H1 (cell line): ENCODE measurements at regions not wholly inside any gene's neighbourhood (a gene's known extent, or its start where the extent isn't known, plus 50 kb on each side); places are given as distances from the start of the nearest gene placed in this dataset.

Experiments
- CTCF ChIA-PET: fragments of 300-600 bp; sonication (Branson Sonifier 250); formaldehyde crosslinking; loops from one replicate; lab custom pipeline; 2021; ENCODE audit not compliant: partially characterized antibody; lab: Charles Lee
- POLR2A ChIA-PET: fragments of 300-600 bp; sonication (Branson Sonifier 250); formaldehyde crosslinking; loops from one replicate; lab custom pipeline; 2021; ENCODE audit warnings: inconsistent platforms; ENCODE audit not compliant: partially characterized antibody; lab: Charles Lee
- DNase-seq, 2 experiments: peaks; one replicate each; pipeline versions ENCODE4 v3.0.0 to v3.0.0-alpha.2; 2010 to 2022; ENCODE audit warnings: low spot score in 2 of 2, low read depth in 1 of 2, mixed read lengths in 1 of 2
- FAIRE-seq: peaks from 2 replicates; lab custom pipeline; 2011; peaks lifted over from hg19 to GRCh38; lab: Jason Lieb, UNC
- H2AFZ ChIP-seq: 2 replicates; pipeline ENCODE4 v1.8.1; 2012; ENCODE audit warnings: low read length, inconsistent platforms
- H2AK5ac ChIP-seq: 2 replicates; pipeline ENCODE4 v1.6.1; 2013; ENCODE audit warnings: low read depth, low read length
- H2BK120ac ChIP-seq: replicated peaks from 2 replicates; pipeline ENCODE3; 2013; ENCODE audit warnings: low read depth, low read length, inconsistent platforms
- H2BK12ac ChIP-seq: 2 replicates; pipeline ENCODE4 v1.6.1; 2013; ENCODE audit warnings: low read depth, low read length
- H2BK15ac ChIP-seq: 2 replicates; pipeline ENCODE4 v1.6.1; 2013; ENCODE audit warnings: low read length
- H2BK20ac ChIP-seq: 2 replicates; pipeline ENCODE4 v1.6.1; 2013; ENCODE audit warnings: low read length
- H2BK5ac ChIP-seq: 2 replicates; pipeline ENCODE4 v1.6.1; 2013; ENCODE audit warnings: low read depth, low read length
- H3K14ac ChIP-seq: 2 replicates; pipeline ENCODE4 v1.6.1; 2013; ENCODE audit warnings: inconsistent platforms; ENCODE audit not compliant: insufficient read length
- H3K18ac ChIP-seq: 2 replicates; pipeline ENCODE4 v1.6.1; 2013; ENCODE audit warnings: low read length; ENCODE audit errors: extremely low read depth
- H3K23ac ChIP-seq: 2 replicates; pipeline ENCODE4 v1.6.1; 2013; ENCODE audit warnings: inconsistent platforms; ENCODE audit not compliant: insufficient read length
- H3K23me2 ChIP-seq: 2 replicates; pipeline ENCODE4 v1.6.1; 2013; ENCODE audit warnings: low read depth, low read length
- H3K27ac ChIP-seq: 2 replicates; pipeline ENCODE4 v1.6.1; 2011; ENCODE audit warnings: low read depth, low read length, inconsistent platforms
- H3K27me3 ChIP-seq, 4 experiments: replicated peaks in 1 of 4; 1 replicate in 1 of 4; 2 replicates in 3 of 4; pipeline versions ENCODE4 v1.6.1 to v1.8.1; 2011 to 2013; ENCODE audit warnings: low read length in 3 of 4, mild to moderate bottlenecking in 3 of 4, inconsistent platforms in 2 of 4, mixed read lengths in 2 of 4, moderate library complexity in 1 of 4; ENCODE audit not compliant: control insufficient read depth in 3 of 4, insufficient read depth in 3 of 4; ENCODE audit errors: extremely low read depth in 1 of 4
- H3K36me3 ChIP-seq, 4 experiments: 2 replicates each; pipeline versions ENCODE4 v1.6.1 to v1.8.1; 2011 to 2013; ENCODE audit warnings: mild to moderate bottlenecking in 4 of 4, low read length in 3 of 4, moderate library complexity in 2 of 4, control low read depth in 1 of 4, inconsistent platforms in 1 of 4; ENCODE audit not compliant: insufficient read depth in 4 of 4, control insufficient read depth in 2 of 4
- H3K4ac ChIP-seq: replicated peaks from 2 replicates; pipeline ENCODE3; 2013; ENCODE audit warnings: low read length, low read depth, mixed read lengths, inconsistent platforms; ENCODE audit not compliant: insufficient read length
- H3K4me1 ChIP-seq, 4 experiments: replicated peaks in 1 of 4; 1 replicate in 1 of 4; 2 replicates in 3 of 4; pipeline versions ENCODE4 v1.6.1 to v1.8.1; 2011 to 2013; ENCODE audit warnings: low read length in 3 of 4, inconsistent platforms in 2 of 4, mixed read lengths in 1 of 4; ENCODE audit not compliant: insufficient read depth in 4 of 4, control insufficient read depth in 3 of 4
- H3K4me2 ChIP-seq, 2 experiments: 2 replicates each; pipeline versions ENCODE4 v1.6.1 to v1.8.1; 2011 to 2013; ENCODE audit warnings: low read depth in 2 of 2, low read length in 2 of 2, control low read depth in 1 of 2, inconsistent platforms in 1 of 2, mild to moderate bottlenecking in 1 of 2; ENCODE audit not compliant: insufficient read depth in 1 of 2
- H3K4me3 ChIP-seq, 4 experiments: fragments of 200-600, 300-600 bp in 1 of 4; sonication (generic), shearing (Covaris generic), sonication (Bioruptor Twin) in 1 of 4; 2 replicates each; pipeline versions ENCODE4 v1.5.1 to v1.8.1; 2011 to 2016; ENCODE audit warnings: low read length in 4 of 4, low read depth in 3 of 4, control low read depth in 2 of 4, inconsistent platforms in 2 of 4, mild to moderate bottlenecking in 2 of 4, mixed read lengths in 1 of 4, moderate library complexity in 1 of 4; ENCODE audit not compliant: insufficient read depth in 2 of 4; ENCODE audit errors: extremely low read depth in 1 of 4
- H3K56ac ChIP-seq: replicated peaks from 2 replicates; pipeline ENCODE3; 2013; ENCODE audit warnings: low read depth, mild to moderate bottlenecking, mixed read lengths, low read length, inconsistent platforms; ENCODE audit not compliant: insufficient read length
- H3K79me1 ChIP-seq: 2 replicates; pipeline ENCODE4 v1.6.1; 2013; ENCODE audit warnings: low read depth, low read length, control low read depth
- H3K79me2 ChIP-seq, 2 experiments: 2 replicates each; pipeline versions ENCODE4 v1.6.1 to v1.8.1; 2012 to 2013; ENCODE audit warnings: low read length in 2 of 2, mild to moderate bottlenecking in 2 of 2, inconsistent platforms in 1 of 2; ENCODE audit not compliant: insufficient read depth in 2 of 2, control insufficient read depth in 1 of 2
- H3K9ac ChIP-seq, 4 experiments: replicated peaks in 1 of 4; 1 replicate in 1 of 4; 2 replicates in 3 of 4; pipeline versions ENCODE4 v1.6.1 to v1.8.1; 2011 to 2013; ENCODE audit warnings: low read depth in 3 of 4, low read length in 3 of 4, control low read depth in 2 of 4, mild to moderate bottlenecking in 2 of 4, moderate library complexity in 2 of 4, inconsistent platforms in 1 of 4; ENCODE audit errors: extremely low read depth in 1 of 4
- H3K9me3 ChIP-seq, 2 experiments: 2 replicates each; pipeline versions ENCODE4 v1.6.1 to v1.8.1; 2012 to 2013; ENCODE audit warnings: mild to moderate bottlenecking in 2 of 2, moderate library complexity in 2 of 2, control low read depth in 1 of 2, inconsistent platforms in 1 of 2, low read depth in 1 of 2, low read length in 1 of 2, mixed read lengths in 1 of 2; ENCODE audit not compliant: insufficient read depth in 2 of 2
- H4K20me1 ChIP-seq, 2 experiments: replicated peaks in 1 of 2; 2 replicates each; pipeline versions ENCODE3 to v1.8.1; 2011 to 2013; ENCODE audit warnings: inconsistent platforms in 2 of 2, low read length in 2 of 2, mild to moderate bottlenecking in 1 of 2; ENCODE audit not compliant: insufficient read depth in 2 of 2, control insufficient read depth in 1 of 2
- H4K5ac ChIP-seq: 2 replicates; pipeline ENCODE4 v1.6.1; 2013; ENCODE audit warnings: low read length, low read depth, mixed read lengths, inconsistent platforms; ENCODE audit not compliant: insufficient read length
- H4K8ac ChIP-seq: 2 replicates; pipeline ENCODE4 v1.8.0; 2013; ENCODE audit warnings: mild to moderate bottlenecking, moderate library complexity, low read length, inconsistent platforms; ENCODE audit not compliant: insufficient read depth; ENCODE audit errors: extremely low read depth
- H4K91ac ChIP-seq: replicated peaks from 2 replicates; pipeline ENCODE3; 2013; ENCODE audit warnings: low read length, mixed read lengths, inconsistent platforms; ENCODE audit not compliant: insufficient read length
- ASH2L ChIP-seq: fragments of 200-600, 300-600 bp; sonication (generic); IDR thresholded peaks from one replicate; pipeline ENCODE4 v1.7.1; 2017; ENCODE audit warnings: low read length
- BACH1 ChIP-seq: IDR thresholded peaks from 2 replicates; pipeline ENCODE4 v1.6.1; 2012; ENCODE audit warnings: low read length, improper control_type of control experiment
- CTBP2 ChIP-seq: IDR thresholded peaks from 2 replicates; pipeline ENCODE4 v1.7.0; 2011; ENCODE audit warnings: borderline replicate concordance, mild to moderate bottlenecking, moderate library complexity, mixed read lengths, low read length; ENCODE audit not compliant: insufficient read depth, insufficient read length
- SP1 ChIP-seq: IDR thresholded peaks from 2 replicates; pipeline ENCODE4 v1.6.1; 2011; ENCODE audit warnings: low read depth, low read length
- TF ChIP-seq, protein P1 (sequence below): IDR thresholded peaks from 2 replicates; pipeline ENCODE4 v1.6.1; 2012; ENCODE audit warnings: low read length, inconsistent platforms

DNA sequence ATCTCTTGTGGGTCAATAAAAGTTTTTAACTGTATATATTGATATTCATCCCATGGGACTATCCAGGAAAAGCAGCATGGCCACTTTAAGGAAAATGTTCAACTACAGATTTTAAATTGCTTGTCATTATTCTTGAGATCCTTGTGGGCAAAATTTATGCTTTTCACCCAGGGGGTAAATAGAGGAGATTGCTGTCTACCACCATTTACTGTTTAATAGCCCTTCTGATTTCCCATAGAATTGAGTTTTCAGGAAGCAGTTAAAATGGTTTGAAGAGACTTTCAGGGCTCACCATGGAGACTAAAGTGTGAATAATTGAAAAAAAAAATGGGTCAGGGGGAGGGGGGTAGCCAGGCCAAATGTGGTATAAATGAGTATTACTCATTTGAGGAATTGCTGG lies 901.1 kb upstream of the POT1 start:
- Histone ChIP-seq H4K8ac (no peak overlapping the region), H2BK15ac (no peak overlapping the region), H3K9me3 (peaks cover 4 to 6% of the 10 kb centered on the region in 2 experiments; a peak in 2 of 4 replicates), H3K4me1 (no peaks in the 10 kb centered on the region), H3K36me3 (no peaks in the 10 kb centered on the region), H2BK12ac (no peak overlapping the region), H2BK120ac (no peak overlapping the region), H3K4me2 (no peak overlapping the region), H3K27ac (no peak overlapping the region), H3K27me3 (no peaks in the 10 kb centered on the region), H3K14ac (no peak overlapping the region), H3K18ac (no peak overlapping the region), H3K23ac (no peak overlapping the region), H4K20me1 (no peaks in the 10 kb centered on the region), H3K4ac (no peak overlapping the region), H4K5ac (no peak overlapping the region), H3K56ac (no peak overlapping the region), H2BK20ac (no peak overlapping the region), H2BK5ac (no peak overlapping the region), H3K9ac (no peak overlapping the region), H2AFZ (no peak overlapping the region), H3K79me1 (no peaks in the 10 kb centered on the region), H2AK5ac (no peak overlapping the region), H4K91ac (no peak overlapping the region), H3K4me3 (no peak overlapping the region), H3K23me2 (no peaks in the 10 kb centered on the region), H3K79me2 (no peaks in the 10 kb centered on the region)
- no peak for DNase-seq
- POLR2A ChIA-PET, result no interaction called here
- FAIRE-seq, result no peak
- CTCF ChIA-PET, result no interaction called here
- TF ChIP-seq CTBP2, result no peak
- no peak for TF ChIP-seq BACH1
- TF ChIP-seq, protein P1, sequence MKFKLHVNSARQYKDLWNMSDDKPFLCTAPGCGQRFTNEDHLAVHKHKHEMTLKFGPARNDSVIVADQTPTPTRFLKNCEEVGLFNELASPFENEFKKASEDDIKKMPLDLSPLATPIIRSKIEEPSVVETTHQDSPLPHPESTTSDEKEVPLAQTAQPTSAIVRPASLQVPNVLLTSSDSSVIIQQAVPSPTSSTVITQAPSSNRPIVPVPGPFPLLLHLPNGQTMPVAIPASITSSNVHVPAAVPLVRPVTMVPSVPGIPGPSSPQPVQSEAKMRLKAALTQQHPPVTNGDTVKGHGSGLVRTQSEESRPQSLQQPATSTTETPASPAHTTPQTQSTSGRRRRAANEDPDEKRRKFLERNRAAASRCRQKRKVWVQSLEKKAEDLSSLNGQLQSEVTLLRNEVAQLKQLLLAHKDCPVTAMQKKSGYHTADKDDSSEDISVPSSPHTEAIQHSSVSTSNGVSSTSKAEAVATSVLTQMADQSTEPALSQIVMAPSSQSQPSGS, result no peak
- TF ChIP-seq ASH2L, result no peak
- no peak for TF ChIP-seq SP1
